ENCODE measurements at regions not wholly inside any gene's neighbourhood (a gene's known extent, or its start where the extent isn't known, plus 50 kb on each side); places are given as distances from the start of the nearest gene placed in this dataset.

GRCh38 chr17:71099003-71099714 is 929.8 kb downstream of the KCNJ2 start:
- H3K27me3 ChIP-seq (ENCODE audit: control insufficient read depth in 2 of 2, insufficient read depth in 2 of 2, low read length in 2 of 2), result no peaks in the 10 kb centered on the region
- H3K4me2 ChIP-seq (ENCODE audit: insufficient read depth, low read length), result no peak overlapping the region
- H3K4me3 ChIP-seq (replicated peaks in 1 of 3; ENCODE audit: insufficient read depth in 1 of 3, low read depth in 1 of 3, low read length in 3 of 3), result no peak overlapping the region
- TF ChIP-seq JUN (IDR thresholded peaks at IDR 0.05; ENCODE audit: borderline replicate concordance, insufficient read depth, insufficient read length, low read depth) (no peak), MAX (IDR thresholded peaks at IDR 0.05; ENCODE audit: insufficient read depth, insufficient read length) (no peak), EZH2 (IDR thresholded peaks at IDR 0.05; ENCODE audit: borderline replicate concordance, low read depth, low read length, severe bottlenecking) (no peak), MYC (IDR thresholded peaks at IDR 0.05; ENCODE audit: low read depth, low read length) (no peak), CTCF (IDR thresholded peaks at IDR 0.05; ENCODE audit: extremely low read depth in 1 of 2, insufficient read depth in 1 of 2, low read depth in 1 of 2, low read length in 2 of 2) (no peak), POLR2A (IDR thresholded peaks at IDR 0.05; ENCODE audit: low read depth, low read length) (no peak), POLR2AphosphoS5 (IDR thresholded peaks at IDR 0.05; ENCODE audit: insufficient read depth, low read depth, low read length) (no peak), FOS (IDR thresholded peaks at IDR 0.05; ENCODE audit: borderline replicate concordance, insufficient read depth, low read length) (no peak), GATA2 (IDR thresholded peaks at IDR 0.05; ENCODE audit: insufficient read depth, insufficient read length, low read depth, low read length) (no peak)
- no peaks in the 10 kb centered on the region for H3K9me1 ChIP-seq (replicated peaks; ENCODE audit: control insufficient read depth, extremely low read depth, insufficient read depth, low read length)
- ChIA-PET POLR2A (no interaction called here), CTCF (no interaction called here)
- H3K79me2 ChIP-seq (ENCODE audit: control insufficient read depth, insufficient read depth, low read length), result no peaks in the 10 kb centered on the region
- no peaks in the 10 kb centered on the region for H3K4me1 ChIP-seq (ENCODE audit: control insufficient read depth, extremely low read depth, insufficient read depth, low read length)
- no TSS peak for BruUV-seq (replicated peaks)
- H2AFZ ChIP-seq (ENCODE audit: low read depth, low read length), result no peak overlapping the region
- no peak overlapping the region for H3K9ac ChIP-seq (replicated peaks; ENCODE audit: extremely low read depth, insufficient read depth, low read length)
- intact Hi-C loops (cut with micrococcal nuclease) (no loop called here), dilution Hi-C loops (cut with MboI; ENCODE audit: extremely low pct_ligation_motif_present, low sequenced_read_pairs) (no loop called here)
- H4K20me1 ChIP-seq (replicated peaks; ENCODE audit: control insufficient read depth, extremely low read depth, insufficient read depth, low read length), result no peaks in the 10 kb centered on the region
- H3K27ac ChIP-seq (ENCODE audit: insufficient read depth, low read depth, low read length), result no peak overlapping the region
- FAIRE-seq (no peak), DNase-seq (ENCODE audit: low read depth, low spot score) (no peak)
- peaks cover 2% of the 10 kb centered on the region for H3K9me3 ChIP-seq (replicated peaks; ENCODE audit: control insufficient read depth, insufficient read depth, low read length)
- no peaks in the 10 kb centered on the region for H3K36me3 ChIP-seq (ENCODE audit: control insufficient read depth in 2 of 2, extremely low read depth in 1 of 2, insufficient read depth in 2 of 2, low read length in 2 of 2)

Data from endothelial cell of umbilical vein (primary cell).